Heart left ventricle (tissue), 16 donors: ENCODE measurements at regions not wholly inside any gene's neighbourhood (a gene's known extent, or its start where the extent isn't known, plus 50 kb on each side); places are given as distances from the start of the nearest gene placed in this dataset.

Source experiments
- ATAC-seq, 4 donors: fragments of 200-7000 bp; cut with Tn5 transposase; one replicate each; pipeline ENCODE4 v1.9.1; 2020 to 2022; ENCODE audit warnings: moderate library complexity in 4 of 4, mild to moderate bottlenecking in 3 of 4, moderate number of reproducible peaks in 1 of 4
- DNase-seq, 5 donors: peaks; one replicate each; pipeline ENCODE4 v3.0.0-alpha.2; 2020
- H3K27ac ChIP-seq, 12 donors: fragments of 200-600 bp; sonication (generic) in 4 of 12; one replicate each; pipeline versions ENCODE4 v1.5.0 to v1.8.0; 2016 to 2022; ENCODE audit warnings: mild to moderate bottlenecking in 2 of 12
- H3K27me3 ChIP-seq, 9 donors: fragments of 200-600 bp; sonication (generic) in 2 of 9; one replicate each; pipeline versions ENCODE4 v1.5.1 to v1.8.0; 2016 to 2022; ENCODE audit warnings: mild to moderate bottlenecking in 3 of 9
- H3K36me3 ChIP-seq, 9 donors: fragments of 200-600 bp; sonication (generic) in 2 of 9; one replicate each; pipeline versions ENCODE4 v1.5.0 to v1.8.0; 2018 to 2022; ENCODE audit warnings: mild to moderate bottlenecking in 2 of 9
- H3K4me1 ChIP-seq, 12 donors: fragments of 200-600 bp; sonication (generic) in 4 of 12; one replicate each; pipeline versions ENCODE4 v1.5.0 to v1.8.0; 2016 to 2022; ENCODE audit warnings: mild to moderate bottlenecking in 3 of 12
- H3K4me3 ChIP-seq, 12 donors: fragments of 200-600 bp; sonication (generic) in 4 of 12; one replicate each; pipeline versions ENCODE4 v1.5.0 to v1.8.0; 2017 to 2022; ENCODE audit warnings: mild to moderate bottlenecking in 9 of 12, moderate library complexity in 4 of 12
- H3K9me3 ChIP-seq, 12 donors: fragments of 200-600 bp; sonication (generic) in 4 of 12; one replicate each; pipeline versions ENCODE4 v1.5.0 to v1.8.0; 2016 to 2022; ENCODE audit warnings: mild to moderate bottlenecking in 1 of 12
- CTCF ChIP-seq, 12 donors: fragments of 200-600 bp; sonication (generic) in 4 of 12; IDR thresholded peaks; one replicate each; pipeline versions ENCODE4 v1.5.0 to v1.8.0; 2018 to 2022; ENCODE audit warnings: antibody characterized with exemption in 12 of 12, mild to moderate bottlenecking in 5 of 12
- POLR2A ChIP-seq, 2 donors: fragments of 450-650 bp; IDR thresholded peaks; one replicate each; pipeline ENCODE4 v1.6.1; 2017; ENCODE audit warnings: antibody characterized with exemption in 2 of 2, mild to moderate bottlenecking in 2 of 2, moderate library complexity in 2 of 2
- WGBS, 4 donors: extraction: QIAGEN DNeasy Blood & Tissue Kit in 2 of 4; methylation state at CpG; one replicate each; pipeline versions ENCODE4 v1.1.5 to v1.1.7; 2013 to 2018; 5-methylcytosine and 5-hydroxymethylcytosine counted together
- intact Hi-C, 10 donors: fragments of 100-400 bp; cut with DNase I; formaldehyde crosslinking; loops; one replicate each; pipeline versions ENCODE4 v1.11.1 to v1.14.2; 2022
- microRNA counts, 2 donors: library from miRNA; unstranded; fragments of <30 nt; microRNA quantifications; one replicate each; lab custom pipeline; 2016
- microRNA-seq, 4 donors: library from miRNA; unstranded; fragments of <30 nt; microRNA quantifications; one replicate each; pipeline versions ENCODE4 to v1.2.0, GENCODE V29; 2017 to 2020
- donor health status: ischemic (EF 13 %, LVEDD 7.1; RV severe dilation, severe dysfunction).
- donor health status: healthy with polysubstance abuse.
- donor health status: DM: no; HTN: yes; CAD: no.
- donor health status: DM: no; HTN: no; CAD: no.
- donor health status: ischemic (EF 25% LVEDD 6.9; RV normal size, moderate dysfunction).
- donor health status: ischemic (EF 25% LVEDD 5.7; RV mildly dilated, moderate dysfunction).
- donor health status: healthy.
- donor health status: DM: yes; HTN: yes; CAD: no.
- donor health status: ischemic (EF 35%, LVEDD 5.7; RV mildly dilated, moderate dysfunction).
- donor health status: nonischemic (EF 11% LVEDD 7.7; RV severe dilation, severe dysfunction).
- donor health status: DM: yes; HTN: yes; CAD: no.
- donor health status: PGD.
- donor health status: ischemic (EF 29% LVEDD 5.4; RV normal size, mild dysfunction).
- donor health status: nonischemic (EF 23%, LVEDD 6.1; RV moderate dilation, normal function).

GRCh38 chr1:97986041-97987005, 65.5 kb upstream of the DPYD start:
- TF ChIP-seq POLR2A (IDR thresholded peaks at IDR 0.05), result no peak
- TF ChIP-seq CTCF (IDR thresholded peaks at IDR 0.05), result no peak
- ATAC-seq (no peak), DNase-seq (no peak)
- intact Hi-C loops, result no loop called here
- Histone ChIP-seq H3K4me3 (no peak overlapping the region), H3K27me3 (peaks cover 0 to 3% (median 0%) of the 10 kb centered on the region in 9 donors), H3K27ac (no peak overlapping the region), H3K4me1 (no peaks in the 10 kb centered on the region), H3K9me3 (no peaks in the 10 kb centered on the region), H3K36me3 (no peaks in the 10 kb centered on the region)
- WGBS, 4 donors, result 77 to 92% (median 89%) methylated on average over 15 of the region's 15 CpGs

- 92 to 93% (median 93%) methylated on average over 2 of the region's 2 CpGs for WGBS, 4 donors
- intact Hi-C loops, result no loop called here
Observed at GRCh38 chr1:97983126-97983525, 62.3 kb upstream of the DPYD start.

GRCh38 chr1:97980530-97980929, 59.7 kb upstream of the DPYD start:
- no peaks in the 10 kb centered on the region for H3K9me3 ChIP-seq
- TF ChIP-seq POLR2A (IDR thresholded peaks at IDR 0.05) (no peak), CTCF (IDR thresholded peaks at IDR 0.05) (no peak)
- peaks cover 0 to 2% (median 0%) of the 10 kb centered on the region in 9 donors for H3K27me3 ChIP-seq
- no peaks in the 10 kb centered on the region for H3K4me1 ChIP-seq
- DNase-seq (no peak), ATAC-seq (no peak)
- H3K4me3 ChIP-seq, result no peak overlapping the region
- H3K27ac ChIP-seq, result no peak overlapping the region
- intact Hi-C loops, result no loop called here
- no peaks in the 10 kb centered on the region for H3K36me3 ChIP-seq
- WGBS, 4 donors, result 87 to 94% (median 92%) methylated on average over 2 of the region's 2 CpGs

More at GRCh38 chr1:97983126-97983525, 62.3 kb upstream of the DPYD start:
- Histone ChIP-seq H3K4me1 (no peaks in the 10 kb centered on the region), H3K27me3 (peaks cover 0 to 2% (median 0%) of the 10 kb centered on the region in 9 donors), H3K27ac (no peak overlapping the region), H3K36me3 (no peaks in the 10 kb centered on the region), H3K9me3 (no peaks in the 10 kb centered on the region), H3K4me3 (no peak overlapping the region)
- ATAC-seq, result no peak
- TF ChIP-seq POLR2A (IDR thresholded peaks at IDR 0.05), result no peak
- TF ChIP-seq CTCF (IDR thresholded peaks at IDR 0.05), result no peak
- no peak for DNase-seq

GRCh38 chr1:97976801-97977200, 56.0 kb upstream of the DPYD start:
- Histone ChIP-seq H3K36me3 (no peaks in the 10 kb centered on the region), H3K4me3 (no peak overlapping the region), H3K27ac (no peak overlapping the region), H3K9me3 (no peaks in the 10 kb centered on the region), H3K27me3 (no peaks in the 10 kb centered on the region), H3K4me1 (no peaks in the 10 kb centered on the region)
- DNase-seq (no peak), ATAC-seq (no peak)
- TF ChIP-seq POLR2A (IDR thresholded peaks at IDR 0.05) (no peak), CTCF (IDR thresholded peaks at IDR 0.05) (no peak)
- intact Hi-C loops, result no loop called here

MicroRNAs in the stretch of these regions (microRNA counts, 767-probe panel; counts per million panel counts)
- microRNA hsa-miR-137 (lab: Ali Mortazavi, UCI) (0 to 71.6 counts per million in 2 donors), microRNA hsa-miR-2682-5p (lab: Ali Mortazavi, UCI) (1,984 to 2,532 counts per million in 2 donors)

Small RNA genes in the stretch of these regions (microRNA-seq; reads per million reads assigned to microRNA genes)
- 0 reads per million in 4 donors for gene MIR2682
